PFSK-1 (cell line): ENCODE measurements at regions not wholly inside any gene's neighbourhood (a gene's known extent, or its start where the extent isn't known, plus 50 kb on each side); places are given as distances from the start of the nearest gene placed in this dataset.

Source experiments
- FOXP2 ChIP-seq: optimal IDR thresholded peaks from 2 replicates; pipeline ENCODE3; 2011; ENCODE audit warnings: borderline replicate concordance, control low read depth, inconsistent platforms; ENCODE audit not compliant: insufficient read depth; ENCODE audit errors: extremely low read length, extremely low read depth
- POLR2AphosphoS5 ChIP-seq: IDR thresholded peaks from 2 replicates; pipeline ENCODE4 v1.6.1; 2012; ENCODE audit warnings: low read depth, mild to moderate bottlenecking, control low read depth, low read length, moderate library complexity
- REST ChIP-seq, 2 experiments: IDR thresholded peaks; 2 replicates each; pipeline versions ENCODE4 v1.6.1 to v1.8.0; 2011 to 2012; ENCODE audit warnings: low read depth in 2 of 2, low read length in 2 of 2, control low read depth in 1 of 2, inconsistent platforms in 1 of 2, mild to moderate bottlenecking in 1 of 2, moderate library complexity in 1 of 2; ENCODE audit not compliant: insufficient read depth in 1 of 2
- SIN3A ChIP-seq: IDR thresholded peaks from 2 replicates; pipeline ENCODE4 v1.6.1; 2012; ENCODE audit warnings: mild to moderate bottlenecking, low read length, moderate library complexity, borderline replicate concordance; ENCODE audit not compliant: insufficient read depth
- TAF1 ChIP-seq: IDR thresholded peaks from 2 replicates; pipeline ENCODE4 v1.6.1; 2012; ENCODE audit warnings: low read length, control low read depth, borderline replicate concordance; ENCODE audit not compliant: insufficient read depth

- TF ChIP-seq TAF1 (no peak), SIN3A (no peak), FOXP2 (no peak), POLR2AphosphoS5 (no peak), REST (IDR thresholded peaks at IDR 0.05; ENCODE audit: insufficient read depth in 1 of 2, low read depth in 2 of 2, low read length in 2 of 2) (no peak)
Observed at GRCh38 chr10:28938745-28939144, 261.4 kb downstream of the BAMBI start.

GRCh38 chr10:28939281-28940157 is 262.2 kb downstream of the BAMBI start:
- peak; percentile 94 for TF ChIP-seq FOXP2
- TF ChIP-seq TAF1 = no peak
- TF ChIP-seq REST (IDR thresholded peaks at IDR 0.05; ENCODE audit: insufficient read depth in 1 of 2, low read depth in 2 of 2, low read length in 2 of 2) = no peak
- no peak for TF ChIP-seq POLR2AphosphoS5
- TF ChIP-seq SIN3A = peak; percentile 23; the same call in 1 of the 2 replicates

GRCh38 chr10:28940158-28940888 is 263.0 kb downstream of the BAMBI start:
- no peak for TF ChIP-seq FOXP2
- TF ChIP-seq TAF1 = no peak
- no peak for TF ChIP-seq POLR2AphosphoS5
- no peak for TF ChIP-seq SIN3A
- no peak for TF ChIP-seq REST (IDR thresholded peaks at IDR 0.05; ENCODE audit: insufficient read depth in 1 of 2, low read depth in 2 of 2, low read length in 2 of 2)

- TF ChIP-seq FOXP2 (no peak), POLR2AphosphoS5 (no peak), TAF1 (no peak), SIN3A (no peak), REST (IDR thresholded peaks at IDR 0.05; ENCODE audit: insufficient read depth in 1 of 2, low read depth in 2 of 2, low read length in 2 of 2) (no peak)
Observed at GRCh38 chr10:28942012-28942411, 264.7 kb downstream of the BAMBI start.
